ENCODE measurements at regions not wholly inside any gene's neighbourhood (a gene's known extent, or its start where the extent isn't known, plus 50 kb on each side); places are given as distances from the start of the nearest gene placed in this dataset.

DNA sequence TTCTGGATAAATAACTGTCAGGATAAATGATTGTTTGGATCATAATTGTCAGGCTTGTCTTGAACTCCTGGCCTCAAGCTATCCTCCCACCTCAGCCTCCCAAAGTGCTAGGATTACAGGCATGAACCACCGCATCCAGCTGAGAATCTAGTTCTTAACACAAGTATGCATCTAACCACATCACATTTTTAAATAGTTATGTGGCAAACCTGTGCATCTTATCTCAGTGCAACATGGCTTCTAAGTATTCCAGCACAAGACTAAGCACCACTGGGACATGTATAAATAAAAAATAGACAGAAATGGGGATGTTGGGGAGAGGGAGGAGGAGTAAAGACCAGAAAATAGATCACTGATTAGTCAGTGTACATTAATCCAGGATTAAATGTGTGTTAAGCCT lies 74.7 kb upstream of the TBL1X start:
- no peak for TF ChIP-seq POLR2AphosphoS5 (IDR thresholded peaks at IDR 0.05)
- TF ChIP-seq, protein P1, sequence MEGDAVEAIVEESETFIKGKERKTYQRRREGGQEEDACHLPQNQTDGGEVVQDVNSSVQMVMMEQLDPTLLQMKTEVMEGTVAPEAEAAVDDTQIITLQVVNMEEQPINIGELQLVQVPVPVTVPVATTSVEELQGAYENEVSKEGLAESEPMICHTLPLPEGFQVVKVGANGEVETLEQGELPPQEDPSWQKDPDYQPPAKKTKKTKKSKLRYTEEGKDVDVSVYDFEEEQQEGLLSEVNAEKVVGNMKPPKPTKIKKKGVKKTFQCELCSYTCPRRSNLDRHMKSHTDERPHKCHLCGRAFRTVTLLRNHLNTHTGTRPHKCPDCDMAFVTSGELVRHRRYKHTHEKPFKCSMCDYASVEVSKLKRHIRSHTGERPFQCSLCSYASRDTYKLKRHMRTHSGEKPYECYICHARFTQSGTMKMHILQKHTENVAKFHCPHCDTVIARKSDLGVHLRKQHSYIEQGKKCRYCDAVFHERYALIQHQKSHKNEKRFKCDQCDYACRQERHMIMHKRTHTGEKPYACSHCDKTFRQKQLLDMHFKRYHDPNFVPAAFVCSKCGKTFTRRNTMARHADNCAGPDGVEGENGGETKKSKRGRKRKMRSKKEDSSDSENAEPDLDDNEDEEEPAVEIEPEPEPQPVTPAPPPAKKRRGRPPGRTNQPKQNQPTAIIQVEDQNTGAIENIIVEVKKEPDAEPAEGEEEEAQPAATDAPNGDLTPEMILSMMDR (IDR thresholded peaks at IDR 0.05): no peak
